ENCODE measurements at regions not wholly inside any gene's neighbourhood (a gene's known extent, or its start where the extent isn't known, plus 50 kb on each side); places are given as distances from the start of the nearest gene placed in this dataset.

- no peak for TF ChIP-seq HLTF (IDR thresholded peaks at IDR 0.05)
- no peak for TF ChIP-seq BMI1 (IDR thresholded peaks at IDR 0.05; ENCODE audit: low read length)
- peak; percentile 47 for TF ChIP-seq RFX1 (IDR thresholded peaks at IDR 0.05)
- TF ChIP-seq ZBTB17 (CRISPR knock-in tag; IDR thresholded peaks at IDR 0.05), result no peak
- no peak for TF ChIP-seq ZFPM2 (CRISPR knock-in tag; IDR thresholded peaks at IDR 0.05)
- TF ChIP-seq ELF4 (CRISPR knock-in tag; IDR thresholded peaks at IDR 0.05), result 0 out of 2 replicates have a peak, but pooled peaks have one; percentile 13
- TF ChIP-seq ZNF239 (CRISPR knock-in tag; IDR thresholded peaks at IDR 0.05), result no peak; the same call in 1 of the 2 replicates
- TF ChIP-seq SMARCE1 (IDR thresholded peaks at IDR 0.05), result peak; percentile 55; the same call in 1 of the 2 replicates
- 0 out of 4 replicates have a peak, but pooled peaks of 1 of the 2 experiments have one; percentile 8 for TF ChIP-seq SIX5 (IDR thresholded peaks at IDR 0.05; ENCODE audit: borderline replicate concordance in 1 of 2, insufficient read depth in 1 of 2, low read depth in 1 of 2, low read length in 2 of 2)
- peak; percentile 64 for TF ChIP-seq ARID1B (IDR thresholded peaks at IDR 0.05)
- TF ChIP-seq ZNF780A (CRISPR knock-in tag; IDR thresholded peaks at IDR 0.05), result no peak
- no peak for TF ChIP-seq NR1H2 (CRISPR knock-in tag; IDR thresholded peaks at IDR 0.05)
- TF ChIP-seq ZNF766 (CRISPR knock-in tag; conservative IDR thresholded peaks at IDR 0.05), result 0 out of 2 replicates have a peak, but pooled peaks have one; percentile 35
- peak; percentile 37; the same call in 1 of the 2 replicates for TF ChIP-seq POLR2A (conservative IDR thresholded peaks at IDR 0.05)
- no peak; the same call in 1 of the 2 replicates for TF ChIP-seq ZKSCAN8 (CRISPR knock-in tag; IDR thresholded peaks at IDR 0.05)
- no peak; a peak in 1 of 4 replicates for TF ChIP-seq RAD21 (CRISPR knock-in tag; conservative IDR thresholded peaks at IDR 0.05 in 1 of 2, IDR thresholded peaks at IDR 0.05 in 1 of 2)
- no peak for TF ChIP-seq NCOA2 (IDR thresholded peaks at IDR 0.05; ENCODE audit: partially characterized antibody in 2 of 2)
- no peak for TF ChIP-seq KLF16 (IDR thresholded peaks at IDR 0.05)
- TF ChIP-seq MAZ (CRISPR knock-in tag; conservative IDR thresholded peaks at IDR 0.05 in 1 of 2, IDR thresholded peaks at IDR 0.05 in 1 of 2), result peak in 1 of 2 experiments; percentile 35; a peak in 1 of 4 replicates
- no peak for TF ChIP-seq NFE2 (IDR thresholded peaks at IDR 0.05; ENCODE audit: low read depth)
Measured at GRCh38 chr5:142446131-142446959, 121.5 kb upstream of the SPRY4 start (continued).

All from K562 (cell line).